Stimulated activated CD4-positive, alpha-beta T cell treated with anti-CD3 and anti-CD28 coated beads, Interleukin-1b, Interleukin-23, amount 100 ng/mL, for 24 hours (primary cell): ENCODE measurements at regions not wholly inside any gene's neighbourhood (a gene's known extent, or its start where the extent isn't known, plus 50 kb on each side); places are given as distances from the start of the nearest gene placed in this dataset.

Experiments used
- DNase-seq, 4 experiments: peaks; one replicate each; pipeline ENCODE4 v3.0.0-alpha.2; 2020; ENCODE audit warnings: low read depth in 4 of 4, low spot score in 1 of 4

DNA sequence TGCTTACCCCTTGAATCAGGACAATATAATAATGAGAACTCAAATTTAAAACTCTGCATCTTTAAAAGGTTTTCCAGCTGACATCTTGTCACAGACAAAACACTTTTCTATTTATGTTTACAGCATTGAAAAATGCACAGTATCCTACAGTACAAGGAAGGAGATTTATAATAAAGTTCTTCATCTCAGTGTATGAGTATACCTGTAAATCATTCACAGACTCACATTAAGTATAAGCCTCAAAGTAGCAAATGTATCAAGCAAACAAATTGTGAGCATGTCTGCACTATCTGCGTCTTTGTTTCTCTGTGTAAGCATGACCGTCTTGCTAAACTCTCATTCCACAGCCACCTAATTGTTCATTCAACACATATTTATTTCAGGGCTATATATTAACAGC lies 52.8 kb downstream of the PPP1R2C start:
- DNase-seq = no peak

DNA sequence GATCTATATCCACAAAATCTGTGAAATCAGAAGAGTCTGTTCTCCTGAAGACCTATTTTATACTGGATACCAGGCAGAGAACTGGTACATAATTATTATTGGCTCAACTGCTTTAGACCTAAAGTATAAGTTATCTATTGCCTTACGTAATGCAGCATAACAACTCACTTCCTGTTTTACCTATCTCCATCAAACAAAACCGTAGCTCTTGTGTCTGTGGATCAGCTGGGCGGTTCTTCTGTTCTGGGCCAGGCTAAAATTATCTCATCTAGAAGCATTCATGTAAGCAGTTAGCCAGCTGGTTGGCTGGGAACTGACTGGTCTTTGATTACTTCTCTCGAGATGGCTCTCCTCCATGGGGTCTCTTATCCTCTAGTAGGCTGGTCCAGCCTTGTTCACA lies 57.8 kb downstream of the PPP1R2C start:
- no peak for DNase-seq

DNA sequence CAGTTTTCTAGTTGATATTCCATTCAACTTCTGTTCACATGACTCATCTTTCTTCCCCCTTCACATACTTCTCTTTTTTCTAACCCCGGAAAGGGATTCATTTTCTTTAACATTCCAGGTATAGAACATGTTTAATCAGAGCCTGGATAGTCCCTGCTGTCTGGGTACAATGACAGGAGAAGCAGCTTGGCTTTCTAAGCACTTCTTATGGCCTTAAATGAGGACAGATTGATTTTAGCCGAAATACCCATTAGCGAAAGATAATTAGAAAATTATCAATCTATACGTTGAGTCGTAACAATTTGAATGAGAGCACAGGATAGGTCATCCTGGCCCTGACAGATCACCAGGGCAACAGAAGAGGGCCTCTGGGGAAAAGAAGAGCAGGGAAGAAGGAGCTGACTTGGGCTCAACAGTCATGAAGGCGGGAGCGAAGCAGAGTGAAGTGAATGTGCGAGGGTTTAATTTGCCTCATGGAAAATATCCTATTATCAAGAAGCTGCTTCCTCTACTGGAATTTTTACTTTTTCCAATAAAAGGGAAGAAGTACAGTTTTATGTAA lies 62.2 kb downstream of the PPP1R2C start:
- DNase-seq = no peak

DNA sequence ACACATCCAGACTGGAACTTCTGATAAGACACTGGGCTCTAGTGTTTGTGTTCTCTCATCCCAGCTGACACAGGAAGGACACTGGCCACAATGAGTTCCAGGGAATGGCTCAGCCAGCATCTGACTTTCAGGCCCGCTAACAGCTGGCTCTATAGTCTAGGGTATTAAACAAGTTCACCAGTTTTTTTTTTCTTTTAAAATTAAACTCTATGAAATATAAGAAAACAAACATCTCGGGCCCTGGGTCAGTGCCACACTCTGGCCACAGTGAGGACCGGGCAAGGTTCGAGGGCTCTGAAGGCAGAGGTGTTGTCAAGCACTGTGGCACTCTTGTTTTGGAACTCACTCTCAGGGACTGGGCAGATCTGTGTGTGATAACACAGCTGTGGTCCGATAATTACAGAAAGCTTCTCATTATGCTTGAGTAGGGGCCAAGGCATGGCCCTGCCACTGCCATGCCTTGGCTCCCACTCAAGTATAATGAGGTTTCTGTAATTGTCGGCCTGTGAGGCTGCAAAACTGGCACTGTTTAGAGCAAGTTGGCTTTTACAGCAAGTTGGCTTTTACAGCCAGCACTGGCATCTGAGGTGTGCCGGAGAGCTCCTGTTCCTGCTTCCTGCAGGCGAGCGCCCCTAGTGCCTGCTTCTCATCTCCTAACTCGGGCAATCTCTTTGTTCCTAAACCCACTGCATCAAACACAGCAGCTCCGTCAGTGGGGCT lies 62.8 kb downstream of the PPP1R2C start:
- DNase-seq = peak in 3 of 4 experiments; percentile 7 to 25 (median 17)

DNA sequence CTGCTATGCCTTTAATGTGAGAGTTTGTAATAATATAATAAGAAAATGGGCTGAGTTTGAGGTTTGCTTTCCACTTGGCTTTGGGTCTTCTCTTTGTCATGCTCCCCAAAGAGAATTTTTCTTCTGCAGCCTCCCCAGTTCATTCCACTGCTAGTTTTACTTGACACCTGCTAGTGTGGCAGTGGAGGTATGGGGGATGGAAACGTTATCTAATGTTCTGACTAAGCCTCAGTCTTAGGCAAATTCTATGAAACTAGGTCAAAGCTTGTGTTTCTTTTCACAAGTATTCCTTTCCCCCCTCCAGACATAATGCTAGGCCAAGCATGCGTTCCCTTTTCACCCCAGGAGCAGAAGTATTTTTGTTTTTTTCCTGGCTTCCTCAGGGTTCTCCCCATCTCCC lies 67.5 kb downstream of the PPP1R2C start:
- DNase-seq = no peak

DNA sequence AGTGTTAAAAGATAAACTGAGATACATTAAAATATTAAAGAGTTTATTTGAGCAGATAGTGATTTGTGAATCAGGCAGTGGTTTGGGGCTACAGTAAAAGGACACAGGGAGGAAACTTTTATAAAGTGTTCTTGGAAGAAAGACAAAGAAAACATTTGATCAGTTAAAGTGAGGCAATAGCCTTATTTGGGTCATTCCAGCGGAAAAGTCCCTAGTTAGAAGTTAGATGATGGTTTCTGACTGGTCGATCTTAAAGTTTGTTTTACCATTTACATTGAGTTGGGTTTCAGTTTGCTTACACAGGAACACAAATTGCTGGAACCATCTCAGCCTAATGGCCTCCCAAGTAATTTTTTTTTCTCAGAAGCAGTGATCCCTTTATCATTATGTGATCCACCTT lies 69.7 kb downstream of the PPP1R2C start:
- DNase-seq = no peak

DNA sequence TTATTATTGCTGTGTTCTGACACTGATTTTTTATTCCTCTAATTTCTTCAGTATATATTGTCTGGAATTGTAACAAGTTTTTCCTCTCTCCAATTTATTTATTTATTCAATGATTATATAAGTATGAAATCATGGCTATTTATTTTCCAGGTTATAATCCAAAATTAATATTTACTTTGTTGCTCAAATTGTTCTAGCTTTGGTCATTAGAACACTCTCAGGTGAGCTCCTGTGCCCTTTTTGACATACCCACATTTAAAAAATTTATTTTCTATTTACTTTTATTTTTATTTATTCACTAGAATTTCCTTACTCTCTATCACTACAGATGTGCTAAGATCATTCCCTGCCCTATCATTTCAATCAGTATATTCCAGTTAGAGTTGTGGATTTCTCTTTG lies 70.2 kb downstream of the PPP1R2C start:
- no peak for DNase-seq

DNA sequence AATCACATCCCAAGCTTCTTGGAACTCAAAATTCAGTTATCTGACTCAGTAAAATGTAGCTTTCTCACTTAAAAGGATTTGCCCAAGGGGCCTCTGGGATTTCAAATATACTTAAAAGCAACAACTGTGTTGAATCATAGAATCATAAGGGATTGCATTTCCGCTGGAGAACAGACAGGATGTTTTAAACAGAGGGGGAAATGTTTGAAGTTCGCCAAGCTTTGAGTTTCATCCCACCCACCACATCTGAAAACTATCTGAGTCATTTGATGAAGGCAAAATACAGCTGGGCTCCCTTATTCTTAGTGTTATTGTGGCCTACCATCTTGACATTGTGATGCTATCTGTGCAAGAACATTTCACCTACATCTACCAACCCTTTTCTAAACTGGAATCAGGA lies 73.5 kb downstream of the PPP1R2C start:
- DNase-seq = no peak

DNA sequence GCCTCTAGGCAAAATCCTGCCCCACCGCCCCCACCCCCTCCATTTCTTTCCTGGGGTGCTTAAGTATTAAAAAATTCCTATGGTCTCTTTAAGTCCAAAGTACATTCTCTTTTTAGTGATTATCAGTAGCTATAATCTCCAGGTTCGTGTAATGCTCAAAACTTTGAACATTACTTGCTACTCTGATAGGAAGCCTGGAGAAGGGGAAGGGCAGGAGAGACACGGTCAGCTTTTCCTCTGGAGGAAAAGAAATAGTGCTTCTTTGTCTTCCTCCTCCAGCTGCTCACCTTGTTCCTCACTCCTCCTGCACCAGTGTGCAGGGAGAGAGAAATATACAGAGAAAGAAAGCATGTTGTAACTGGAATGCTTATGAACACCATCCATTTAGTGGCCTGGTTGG lies 80.4 kb downstream of the PPP1R2C start:
- DNase-seq = no peak

DNA sequence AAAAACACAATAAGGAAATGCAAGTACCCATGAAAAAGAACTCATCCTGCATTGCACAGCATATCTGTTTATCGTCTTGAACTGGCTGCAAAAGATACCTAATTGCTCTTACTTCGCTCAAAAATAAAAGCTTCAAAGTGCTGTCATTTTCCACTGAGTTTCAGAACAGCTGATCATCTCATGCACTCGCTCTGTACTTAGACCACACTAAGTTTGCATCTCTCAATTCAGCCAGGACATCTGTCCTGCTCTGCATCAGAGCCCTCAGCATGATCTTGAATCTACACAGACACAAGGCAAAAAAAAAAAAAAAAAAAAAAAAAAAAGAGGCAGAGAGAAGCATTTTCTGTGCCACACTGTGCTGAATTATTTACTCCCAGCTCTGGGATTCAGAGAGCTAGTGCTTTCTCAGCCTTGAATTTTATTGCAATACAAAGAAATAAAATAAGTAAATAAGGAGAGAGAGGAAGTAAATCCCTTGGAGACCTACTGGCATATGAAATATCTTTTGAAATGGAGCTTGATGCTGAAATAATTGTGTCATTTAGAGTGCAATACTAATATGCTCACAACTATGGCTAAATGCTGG lies 81.3 kb downstream of the PPP1R2C start:
- DNase-seq = no peak

DNA sequence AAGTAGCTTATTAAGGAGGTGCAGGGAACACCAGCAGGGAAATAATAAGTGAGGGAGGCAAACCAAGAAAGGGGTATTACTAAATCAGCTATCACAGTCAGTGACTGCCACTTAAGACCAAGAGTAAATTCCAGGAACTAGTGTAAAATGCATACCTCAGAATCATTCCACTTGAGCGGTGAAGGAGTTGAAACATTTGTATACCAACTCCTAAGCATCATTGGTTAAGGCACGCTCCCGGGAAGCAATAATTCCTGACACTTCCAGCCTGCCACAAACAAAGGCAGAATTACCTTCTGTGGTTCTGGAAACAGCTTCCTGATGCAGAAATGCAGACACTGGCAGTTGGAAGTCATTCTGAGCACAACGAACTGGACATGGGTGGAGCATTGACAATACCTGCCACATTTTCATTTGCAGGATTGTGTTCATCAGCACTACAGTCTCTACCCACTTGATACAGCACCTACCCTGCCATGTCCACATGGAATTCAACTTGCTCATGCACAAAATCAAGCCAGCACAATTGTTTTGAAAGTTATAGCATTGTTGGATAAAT lies 82.1 kb downstream of the PPP1R2C start:
- DNase-seq = no peak

DNA sequence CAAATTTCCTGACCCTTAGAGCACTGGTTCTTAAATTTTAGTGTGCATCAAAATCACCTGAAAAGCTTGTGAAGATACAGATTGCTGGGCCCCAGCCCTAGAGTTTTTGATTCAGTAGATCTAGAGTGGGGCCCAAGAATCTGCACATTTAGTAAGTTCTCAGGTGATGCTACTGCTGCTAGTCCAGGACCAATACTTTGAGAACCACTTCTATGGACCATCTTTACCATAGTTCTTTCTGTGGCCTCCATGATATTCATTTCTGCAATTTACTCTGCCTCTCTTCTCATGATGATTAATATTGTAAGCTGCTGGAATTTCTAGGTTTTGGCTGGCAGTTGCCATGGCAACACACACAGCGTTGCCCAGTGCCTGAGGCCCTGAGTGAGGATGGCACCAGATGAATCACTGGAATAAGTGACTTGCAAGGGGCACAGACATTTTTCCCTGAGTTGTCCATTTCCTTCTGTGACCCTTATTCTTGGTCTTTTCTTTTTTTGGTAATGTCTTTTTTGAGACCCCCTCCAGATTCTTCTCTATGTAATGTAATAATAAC lies 83.6 kb downstream of the PPP1R2C start:
- no peak for DNase-seq

DNA sequence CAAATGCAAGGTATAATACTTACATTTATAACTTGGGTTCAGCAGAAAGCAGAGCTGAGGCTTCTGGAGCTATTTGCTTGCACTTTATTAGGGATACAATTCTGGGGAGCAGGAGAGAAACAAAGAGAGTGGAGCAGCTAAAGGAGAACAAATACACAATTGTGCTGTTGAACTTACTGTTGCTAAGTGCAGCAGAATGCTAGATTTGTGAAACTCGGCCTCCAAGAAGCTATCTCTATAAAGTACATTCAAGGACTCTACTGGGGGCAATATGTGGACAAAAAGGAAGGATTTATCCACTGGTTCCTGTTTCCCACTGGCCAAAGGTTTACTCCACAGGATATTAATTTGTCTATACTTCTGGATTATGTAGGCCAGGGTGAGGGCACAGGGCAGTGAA lies 86.8 kb downstream of the PPP1R2C start:
- DNase-seq = no peak

DNA sequence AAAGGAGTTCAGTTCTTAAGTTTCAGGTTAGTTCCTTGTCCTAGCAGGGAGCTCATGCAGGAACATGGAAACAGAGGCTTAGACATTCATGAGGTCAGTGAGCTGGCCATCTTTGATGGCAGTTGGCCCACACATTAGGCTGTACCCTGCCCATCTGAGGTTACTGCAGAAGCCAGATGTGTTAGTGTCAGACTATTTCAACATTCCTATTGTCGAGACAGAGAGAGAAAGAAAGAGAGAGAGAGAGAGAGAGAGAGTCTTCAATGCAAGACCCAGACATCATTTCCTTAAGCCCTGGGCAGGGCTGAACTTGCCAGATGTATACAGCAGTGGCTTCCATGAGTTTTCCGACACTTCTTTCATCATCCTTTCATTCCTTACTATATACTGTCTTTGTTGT lies 91.3 kb downstream of the PPP1R2C start:
- no peak for DNase-seq

DNA sequence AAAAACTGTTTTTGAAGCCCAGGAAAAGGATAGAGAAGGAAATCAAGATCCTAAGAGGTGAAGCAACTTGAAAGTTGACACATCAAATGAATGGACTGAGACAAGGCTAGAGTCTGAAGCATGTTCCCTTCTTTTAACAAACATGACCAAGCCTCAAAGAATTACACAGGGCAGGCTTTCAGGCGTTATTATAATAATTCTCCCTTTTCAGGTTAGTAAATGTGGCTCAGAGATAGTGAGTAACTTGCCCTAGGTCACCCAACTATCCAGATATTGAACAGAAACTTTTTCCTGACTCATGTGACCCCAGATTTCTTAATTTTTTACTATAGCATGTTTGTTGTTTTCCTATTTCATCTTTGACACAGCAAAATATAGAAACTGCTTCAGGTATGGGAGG lies 91.7 kb downstream of the PPP1R2C start:
- no peak for DNase-seq

DNA sequence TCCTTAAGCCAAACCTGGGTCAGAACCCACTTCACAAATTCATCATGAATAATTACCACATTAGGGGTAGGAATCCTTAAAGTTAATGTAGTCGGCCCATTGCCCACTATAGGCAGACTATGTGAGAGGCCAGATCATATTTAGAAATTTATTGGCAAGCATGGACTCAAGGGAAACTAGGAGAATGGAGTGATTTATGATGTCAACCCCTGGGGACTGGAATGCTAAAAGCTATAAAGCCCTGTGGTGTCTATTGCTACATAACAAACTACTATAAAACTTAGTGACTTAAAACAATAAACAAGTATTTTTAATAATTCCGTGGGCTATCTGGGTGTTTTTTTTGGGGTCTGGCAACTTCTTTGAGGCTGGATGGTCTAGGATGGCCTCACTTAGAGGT lies 93.9 kb downstream of the PPP1R2C start:
- no peak for DNase-seq

DNA sequence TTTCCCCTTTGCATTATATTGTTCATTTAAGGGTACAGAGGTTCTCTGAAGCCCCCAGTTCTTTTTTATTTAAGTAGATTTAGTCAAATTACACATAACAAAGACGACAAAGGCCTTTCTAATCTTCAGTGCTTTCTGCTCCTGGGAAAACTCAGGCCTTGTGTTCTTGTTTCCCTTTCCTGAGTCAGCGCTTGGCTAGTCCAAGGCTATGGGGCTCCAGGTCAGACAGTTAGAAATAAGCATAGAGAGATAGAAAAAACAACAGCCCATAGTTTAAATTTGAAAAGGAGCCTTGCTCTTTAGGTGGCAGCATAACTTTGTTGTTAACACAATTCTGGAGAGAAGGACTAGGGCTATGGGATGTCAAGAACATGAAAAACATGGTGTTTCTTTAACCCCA lies 97.3 kb downstream of the PPP1R2C start:
- DNase-seq = no peak

DNA sequence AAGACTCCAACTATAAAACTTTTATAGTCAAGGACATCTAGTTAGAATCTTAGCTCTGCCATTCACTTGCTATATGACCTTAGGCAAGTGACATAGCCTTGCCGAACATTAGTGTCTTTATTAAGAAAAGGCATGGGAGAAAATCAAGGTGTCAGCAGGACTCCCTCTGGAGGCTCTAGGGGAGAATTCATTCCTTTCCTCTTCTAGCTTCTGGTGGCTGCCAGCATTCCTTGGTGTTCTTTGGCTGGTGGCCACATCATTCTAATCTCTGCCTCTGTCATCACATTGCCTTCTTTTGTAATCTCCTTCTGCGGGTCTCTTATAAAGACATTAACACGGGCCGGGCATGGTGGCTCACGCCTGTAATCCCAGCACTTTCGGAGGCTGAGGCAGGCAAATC lies 99.8 kb downstream of the PPP1R2C start:
- no peak for DNase-seq

DNA sequence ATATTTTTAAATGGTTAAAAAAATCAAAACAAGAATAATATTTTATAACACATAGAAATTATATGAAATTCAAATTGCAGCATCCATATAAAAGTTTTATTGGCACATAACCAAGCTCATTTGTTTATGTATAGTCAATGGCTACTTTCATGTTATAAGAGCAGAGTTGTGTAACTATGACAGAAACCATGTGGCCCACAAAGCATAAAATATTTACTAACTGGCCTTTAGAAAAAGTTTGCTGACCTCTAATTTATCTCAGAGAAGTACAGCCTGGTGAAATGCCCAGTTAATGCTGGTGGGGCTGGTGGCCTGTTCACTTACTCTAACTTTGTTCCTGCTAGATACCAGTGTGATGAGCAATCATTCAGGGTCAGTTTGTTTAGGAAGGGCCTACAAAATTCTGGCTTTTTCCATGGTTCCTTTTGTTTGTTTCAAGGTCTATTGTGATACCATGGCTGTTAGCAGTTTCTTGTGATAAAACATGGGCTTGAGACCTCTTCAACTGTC lies 104.6 kb downstream of the PPP1R2C start:
- DNase-seq = no peak

DNA sequence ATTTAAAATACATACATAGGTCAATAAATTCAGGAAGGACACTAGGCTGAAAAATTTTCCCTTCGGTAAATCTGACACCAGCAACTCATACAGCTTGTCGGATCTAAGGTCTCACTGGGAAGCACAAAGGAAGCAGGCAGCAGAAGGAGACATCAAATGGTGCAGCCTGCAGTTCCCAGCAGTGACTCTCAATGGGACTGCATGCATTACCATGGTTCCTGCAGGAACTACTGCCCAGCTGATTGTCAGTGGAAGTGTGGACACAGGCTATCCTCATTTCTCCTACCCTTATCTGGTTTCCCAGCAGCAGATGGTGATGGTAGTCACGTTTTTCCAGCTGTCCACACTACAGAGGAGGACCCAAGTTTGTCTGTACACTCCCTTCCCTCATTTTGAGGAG lies 113.3 kb downstream of the PPP1R2C start:
- DNase-seq = no peak

DNA sequence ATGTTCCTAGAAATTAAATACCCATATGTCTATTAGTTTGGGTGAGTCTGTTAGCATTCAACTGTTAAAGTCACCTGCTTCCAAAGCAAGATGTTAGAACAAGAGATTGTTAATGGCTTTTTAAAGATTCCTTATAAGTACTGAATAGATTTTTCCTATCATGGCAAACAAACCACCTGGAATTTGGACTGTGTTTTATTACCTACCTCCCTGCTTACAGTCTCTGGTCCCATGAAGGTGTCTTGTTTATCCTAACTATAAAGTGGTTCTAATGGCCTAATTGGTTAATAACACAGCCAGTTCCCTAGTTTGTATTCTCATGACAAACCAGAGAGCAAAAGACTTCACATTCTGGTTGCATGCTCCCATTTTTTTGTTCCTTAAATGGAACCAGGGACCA lies 149.5 kb downstream of the PPP1R2C start:
- DNase-seq = no peak

DNA sequence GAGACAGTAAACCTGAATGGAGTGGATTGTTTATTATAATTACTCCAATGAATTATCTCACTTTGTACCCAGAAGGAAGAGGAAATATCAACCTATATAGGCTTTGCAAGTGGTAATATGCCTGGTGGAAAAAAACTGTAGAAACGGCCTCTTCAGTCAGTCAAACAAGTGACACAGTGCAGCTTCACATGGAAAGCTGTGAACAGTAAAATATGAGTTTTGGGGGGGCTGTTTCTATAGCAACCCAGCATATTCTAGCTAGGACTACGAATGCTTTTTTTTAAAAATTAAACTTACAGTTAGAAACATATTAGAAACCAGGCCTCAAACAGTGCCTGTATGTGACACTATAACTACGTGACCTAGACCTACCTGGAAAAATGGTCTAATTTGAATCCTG lies 150.1 kb downstream of the PPP1R2C start:
- DNase-seq = no peak
